Occipital lobe (tissue), 1 donor: ENCODE measurements at regions not wholly inside any gene's neighbourhood (a gene's known extent, or its start where the extent isn't known, plus 50 kb on each side); places are given as distances from the start of the nearest gene placed in this dataset.

Experiments
- DNase-seq: peaks from one replicate; lab custom pipeline; 2025; lab: John Stamatoyannopoulos, UW

DNA sequence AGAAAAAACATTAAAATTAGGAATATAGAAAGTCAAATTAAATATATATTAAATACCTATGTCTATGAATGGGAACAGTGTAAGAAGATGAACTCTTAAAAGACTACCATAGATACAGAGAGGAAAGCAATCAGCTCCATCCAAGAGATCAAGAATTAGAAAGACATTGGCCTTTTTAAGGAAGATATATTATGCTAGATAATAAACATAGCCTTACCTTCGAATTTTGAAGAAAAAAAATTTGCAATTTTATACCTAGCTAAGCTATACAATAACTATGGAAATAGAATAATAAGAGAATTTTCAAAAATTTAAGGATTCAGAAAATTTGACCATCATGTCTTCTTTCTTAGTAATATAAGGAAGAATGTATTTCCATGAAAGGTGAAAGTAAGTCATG is 74.7 kb upstream of the MYT1L start:
- no peak for DNase-seq

DNA sequence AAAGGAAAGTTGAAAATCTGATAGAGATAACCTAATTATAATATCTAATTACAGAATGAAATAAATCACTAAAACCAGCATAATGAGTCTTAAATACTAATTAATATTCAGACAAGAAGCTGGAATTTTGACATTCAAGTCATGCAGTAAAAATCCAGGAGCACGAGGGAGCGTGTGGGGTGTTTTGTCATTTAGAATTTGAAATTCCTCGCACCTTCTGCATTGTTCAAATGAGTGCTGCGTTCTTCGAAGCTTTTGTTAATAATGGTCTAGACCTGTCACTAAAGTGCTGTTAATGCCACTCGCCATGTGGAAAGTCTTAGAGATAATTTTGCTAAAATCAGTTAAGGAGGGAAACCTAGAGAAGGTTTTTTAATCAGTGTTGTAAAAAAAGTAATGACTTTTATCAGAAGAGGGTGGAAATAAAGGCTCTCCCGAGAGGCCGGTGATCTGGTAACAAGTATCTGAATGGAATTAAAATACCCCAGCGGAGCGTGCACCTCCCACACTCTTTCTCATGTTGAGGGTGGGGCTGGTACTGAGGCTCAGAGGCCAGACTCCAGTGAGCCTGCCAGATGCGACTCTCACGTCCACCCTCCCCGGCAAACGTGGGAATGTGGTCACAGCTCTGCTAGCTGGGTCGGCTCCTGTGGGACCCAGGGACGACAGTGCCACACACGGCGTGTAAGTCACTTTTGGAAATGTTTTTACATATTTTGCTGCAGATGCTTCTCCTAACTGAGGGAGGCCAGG is 69.4 kb upstream of the MYT1L start:
- DNase-seq: no peak

DNA sequence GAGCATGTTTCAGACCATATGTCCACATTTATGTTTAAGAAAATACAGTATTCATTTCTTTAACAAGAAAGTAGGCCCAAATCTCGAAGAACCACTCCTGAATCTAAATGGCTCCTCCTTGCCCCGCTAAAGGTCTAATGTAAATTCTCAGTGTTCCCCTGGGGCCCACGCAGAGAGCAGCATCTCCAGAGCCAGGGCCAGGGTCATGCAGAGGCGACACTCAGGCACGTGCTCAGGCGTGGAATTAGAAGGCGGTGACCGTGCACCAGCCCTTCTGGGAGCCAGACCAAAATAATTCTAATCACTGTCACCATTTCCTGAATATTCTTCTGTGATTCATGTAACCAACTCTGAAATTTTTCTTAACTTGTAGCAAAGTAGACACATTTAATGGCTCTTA is 68.3 kb upstream of the MYT1L start:
- DNase-seq: no peak

DNA sequence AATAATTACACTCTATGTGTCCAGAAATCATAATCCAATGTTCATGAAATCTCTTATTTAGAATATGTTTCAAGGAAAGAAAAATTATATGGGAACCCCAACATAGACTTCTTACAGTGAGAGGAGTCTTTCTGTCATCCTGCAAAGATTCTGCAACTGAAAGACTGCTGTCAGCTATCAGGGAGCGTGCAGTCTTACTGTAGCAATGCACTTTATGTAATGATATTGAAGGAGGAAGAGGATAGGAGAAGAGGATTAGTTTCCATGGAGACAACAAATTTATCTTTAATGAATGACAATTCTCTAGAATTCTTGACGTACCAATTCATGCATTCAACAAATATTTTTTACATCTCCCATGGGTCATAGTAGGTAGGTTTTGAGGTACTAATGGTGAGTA is 61.3 kb upstream of the MYT1L start:
- DNase-seq: no peak

DNA sequence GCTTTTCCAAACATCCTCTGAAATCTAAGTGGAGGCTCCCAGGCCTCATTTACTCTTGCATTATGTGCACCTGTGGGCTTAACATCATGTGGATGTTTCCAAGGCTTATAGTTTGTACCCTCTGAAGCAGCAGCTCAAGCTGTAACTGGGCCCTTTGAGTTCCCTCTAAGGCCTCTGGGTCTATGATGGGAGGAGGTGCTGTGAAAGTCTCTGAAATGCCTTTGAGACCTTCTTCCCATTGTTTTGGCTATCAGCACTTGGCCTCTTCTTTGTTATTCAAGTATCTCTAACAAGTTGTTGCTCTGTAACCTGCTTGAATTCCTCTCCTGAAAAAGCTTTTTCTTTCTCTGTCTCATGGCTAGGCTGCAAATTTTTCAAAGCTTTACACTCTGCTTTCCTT is 58.1 kb upstream of the MYT1L start:
- DNase-seq: no peak
